ENCODE measurements at regions not wholly inside any gene's neighbourhood (a gene's known extent, or its start where the extent isn't known, plus 50 kb on each side); places are given as distances from the start of the nearest gene placed in this dataset.

DNA sequence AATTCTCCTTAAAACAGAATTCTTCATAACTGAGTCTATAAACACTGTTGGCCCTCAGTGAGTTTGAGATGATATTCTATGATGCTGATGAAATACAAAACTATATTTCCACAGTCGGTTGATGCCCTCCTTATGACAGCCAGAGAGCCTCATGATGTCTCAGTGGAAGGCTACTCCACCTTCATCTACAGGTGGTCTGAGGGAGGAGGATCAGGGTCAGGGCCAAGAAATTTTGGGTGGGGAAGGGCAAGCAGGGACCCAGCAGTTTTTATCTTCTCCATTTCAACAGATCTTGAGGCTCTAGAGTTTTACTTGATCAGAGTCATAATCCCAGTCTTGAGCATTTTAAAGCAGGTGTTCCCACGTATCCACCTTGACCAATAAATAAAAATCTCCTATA, 90.8 kb downstream of the CCDC71L start:
- no peak for TF ChIP-seq POLR2A (IDR thresholded peaks at IDR 0.05)
- TF ChIP-seq, protein P1, sequence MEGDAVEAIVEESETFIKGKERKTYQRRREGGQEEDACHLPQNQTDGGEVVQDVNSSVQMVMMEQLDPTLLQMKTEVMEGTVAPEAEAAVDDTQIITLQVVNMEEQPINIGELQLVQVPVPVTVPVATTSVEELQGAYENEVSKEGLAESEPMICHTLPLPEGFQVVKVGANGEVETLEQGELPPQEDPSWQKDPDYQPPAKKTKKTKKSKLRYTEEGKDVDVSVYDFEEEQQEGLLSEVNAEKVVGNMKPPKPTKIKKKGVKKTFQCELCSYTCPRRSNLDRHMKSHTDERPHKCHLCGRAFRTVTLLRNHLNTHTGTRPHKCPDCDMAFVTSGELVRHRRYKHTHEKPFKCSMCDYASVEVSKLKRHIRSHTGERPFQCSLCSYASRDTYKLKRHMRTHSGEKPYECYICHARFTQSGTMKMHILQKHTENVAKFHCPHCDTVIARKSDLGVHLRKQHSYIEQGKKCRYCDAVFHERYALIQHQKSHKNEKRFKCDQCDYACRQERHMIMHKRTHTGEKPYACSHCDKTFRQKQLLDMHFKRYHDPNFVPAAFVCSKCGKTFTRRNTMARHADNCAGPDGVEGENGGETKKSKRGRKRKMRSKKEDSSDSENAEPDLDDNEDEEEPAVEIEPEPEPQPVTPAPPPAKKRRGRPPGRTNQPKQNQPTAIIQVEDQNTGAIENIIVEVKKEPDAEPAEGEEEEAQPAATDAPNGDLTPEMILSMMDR (IDR thresholded peaks at IDR 0.05) = no peak
